Sigmoid colon (tissue), 4 donors: ENCODE measurements at regions not wholly inside any gene's neighbourhood (a gene's known extent, or its start where the extent isn't known, plus 50 kb on each side); places are given as distances from the start of the nearest gene placed in this dataset.

Source experiments
- EP300 ChIP-seq, 4 donors: sonication (generic); formaldehyde crosslinking; IDR thresholded peaks; one replicate each; pipeline ENCODE4 v1.6.1; 2017; ENCODE audit warnings: antibody characterized with exemption in 4 of 4
- POLR2A ChIP-seq, 2 donors: fragments of 450-650 bp; IDR thresholded peaks; one replicate each; pipeline ENCODE4 v1.6.1; 2016; ENCODE audit warnings: antibody characterized with exemption in 2 of 2, mild to moderate bottlenecking in 2 of 2, moderate library complexity in 2 of 2
- TF ChIP-seq, protein P1 (sequence below), 4 experiments: fragments of 450-650 bp in 3 of 4; fragments of 200-600 bp in 1 of 4; IDR thresholded peaks; one replicate each; pipeline ENCODE4 v1.5.1; 2016 to 2019; ENCODE audit warnings: antibody characterized with exemption in 4 of 4, mild to moderate bottlenecking in 3 of 4, moderate library complexity in 2 of 4

DNA sequence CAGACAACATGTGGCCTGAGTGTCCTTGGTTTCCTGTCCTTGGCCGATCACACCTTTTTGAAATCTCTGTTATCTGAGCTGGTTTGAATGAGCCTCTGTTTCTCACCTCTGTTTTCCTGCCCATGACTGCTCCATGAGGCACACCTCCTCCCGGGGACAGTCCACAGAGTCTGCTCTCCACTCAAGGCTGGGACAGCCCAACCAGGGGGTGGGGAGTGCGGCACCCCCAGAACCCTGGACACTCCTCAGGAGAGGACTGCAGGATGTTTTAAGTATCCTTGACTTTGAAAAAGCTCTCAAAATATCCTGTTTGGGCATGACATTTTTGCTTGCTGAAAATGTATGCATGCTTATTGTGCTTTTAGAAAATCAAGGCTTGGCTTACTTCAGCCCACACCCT, 333.0 kb upstream of the N4BP1 start:
- TF ChIP-seq, protein P1, sequence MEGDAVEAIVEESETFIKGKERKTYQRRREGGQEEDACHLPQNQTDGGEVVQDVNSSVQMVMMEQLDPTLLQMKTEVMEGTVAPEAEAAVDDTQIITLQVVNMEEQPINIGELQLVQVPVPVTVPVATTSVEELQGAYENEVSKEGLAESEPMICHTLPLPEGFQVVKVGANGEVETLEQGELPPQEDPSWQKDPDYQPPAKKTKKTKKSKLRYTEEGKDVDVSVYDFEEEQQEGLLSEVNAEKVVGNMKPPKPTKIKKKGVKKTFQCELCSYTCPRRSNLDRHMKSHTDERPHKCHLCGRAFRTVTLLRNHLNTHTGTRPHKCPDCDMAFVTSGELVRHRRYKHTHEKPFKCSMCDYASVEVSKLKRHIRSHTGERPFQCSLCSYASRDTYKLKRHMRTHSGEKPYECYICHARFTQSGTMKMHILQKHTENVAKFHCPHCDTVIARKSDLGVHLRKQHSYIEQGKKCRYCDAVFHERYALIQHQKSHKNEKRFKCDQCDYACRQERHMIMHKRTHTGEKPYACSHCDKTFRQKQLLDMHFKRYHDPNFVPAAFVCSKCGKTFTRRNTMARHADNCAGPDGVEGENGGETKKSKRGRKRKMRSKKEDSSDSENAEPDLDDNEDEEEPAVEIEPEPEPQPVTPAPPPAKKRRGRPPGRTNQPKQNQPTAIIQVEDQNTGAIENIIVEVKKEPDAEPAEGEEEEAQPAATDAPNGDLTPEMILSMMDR (IDR thresholded peaks at IDR 0.05), result no peak
- TF ChIP-seq POLR2A (IDR thresholded peaks at IDR 0.05) (no peak), EP300 (IDR thresholded peaks at IDR 0.05) (no peak)
